ENCODE measurements at regions not wholly inside any gene's neighbourhood (a gene's known extent, or its start where the extent isn't known, plus 50 kb on each side); places are given as distances from the start of the nearest gene placed in this dataset.

DNA sequence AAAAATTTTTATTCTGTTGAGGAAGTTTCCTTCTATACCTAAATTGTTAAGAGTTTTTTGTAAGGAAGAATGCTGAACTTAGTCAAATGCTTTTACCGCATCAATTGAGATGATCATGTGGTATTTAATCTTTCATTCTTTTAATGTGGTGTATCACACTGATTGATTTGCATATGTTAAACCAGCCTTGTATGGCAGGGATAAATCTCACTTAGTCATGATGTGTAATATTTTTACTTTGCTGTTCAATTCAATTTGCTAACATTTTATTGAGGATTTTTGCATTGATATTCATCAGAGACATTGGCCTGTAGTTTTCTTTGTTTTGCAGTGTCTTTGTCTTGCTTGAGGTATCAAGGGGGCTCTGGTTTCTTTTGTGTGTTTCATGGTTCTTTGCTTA, 125.3 kb upstream of the MEF2C start:
- TF ChIP-seq SNAI2 (CRISPR knock-in tag; IDR thresholded peaks at IDR 0.05) = no peak
- TF ChIP-seq OSR1 (CRISPR knock-in tag; IDR thresholded peaks at IDR 0.05) = no peak
- no peak for TF ChIP-seq PPARA (CRISPR knock-in tag; IDR thresholded peaks at IDR 0.05; ENCODE audit: borderline replicate concordance)
- no peak for TF ChIP-seq TOX (CRISPR knock-in tag; IDR thresholded peaks at IDR 0.05; ENCODE audit: borderline replicate concordance)
- no peak for TF ChIP-seq ARNTL (CRISPR knock-in tag; IDR thresholded peaks at IDR 0.05; ENCODE audit: borderline replicate concordance, low read depth)
